Right renal pelvis (tissue), 4 donors: ENCODE measurements at regions not wholly inside any gene's neighbourhood (a gene's known extent, or its start where the extent isn't known, plus 50 kb on each side); places are given as distances from the start of the nearest gene placed in this dataset.
"Not testable (repeated sequence)": the region's sequence is repeated elsewhere in the genome, so short reads cannot be mapped to it uniquely, and the experiment has no call there.

Experiments
- DNase-seq, 4 donors: peaks; one replicate each; pipeline ENCODE4 v3.0.0-alpha.2; 2013; ENCODE audit warnings: low read depth in 4 of 4, low spot score in 3 of 4, missing footprints in 1 of 4

DNA sequence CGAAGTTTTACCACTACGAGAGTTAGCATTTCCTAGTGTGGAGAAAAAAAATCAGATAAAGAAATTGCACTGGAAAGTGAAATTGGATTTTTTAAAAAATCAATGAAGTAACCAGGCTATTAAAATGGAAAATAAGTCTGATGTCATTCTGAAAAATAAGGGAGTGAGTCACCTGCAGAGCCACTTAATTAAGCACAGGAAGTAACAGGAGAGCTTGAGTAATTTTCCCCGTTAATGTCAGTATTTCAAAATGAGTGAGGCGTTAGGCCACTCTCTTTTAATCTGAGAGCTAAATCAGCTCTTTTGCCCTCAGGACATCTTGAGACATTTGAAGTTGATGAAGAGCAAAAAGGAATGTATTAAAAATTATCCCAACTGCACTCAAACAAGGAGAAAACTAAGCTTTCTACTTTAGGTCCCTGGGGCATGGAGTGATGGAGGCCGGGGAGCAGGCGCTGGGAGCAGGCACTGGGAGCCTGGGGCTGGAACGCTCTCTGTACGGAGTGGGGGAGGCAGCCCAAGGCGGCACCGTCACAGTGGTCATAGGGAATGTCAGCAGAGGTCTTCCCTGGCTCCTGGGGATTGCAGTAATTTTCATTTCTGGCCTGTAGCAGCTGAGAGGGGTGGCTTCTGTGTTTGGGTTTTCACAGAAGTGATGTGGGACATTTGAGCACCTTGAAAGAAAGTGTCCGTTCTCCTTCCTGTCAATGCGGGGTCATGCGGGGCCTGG is 194.6 kb downstream of the BCL2L11 start:
- not testable (repeated sequence) for DNase-seq

DNA sequence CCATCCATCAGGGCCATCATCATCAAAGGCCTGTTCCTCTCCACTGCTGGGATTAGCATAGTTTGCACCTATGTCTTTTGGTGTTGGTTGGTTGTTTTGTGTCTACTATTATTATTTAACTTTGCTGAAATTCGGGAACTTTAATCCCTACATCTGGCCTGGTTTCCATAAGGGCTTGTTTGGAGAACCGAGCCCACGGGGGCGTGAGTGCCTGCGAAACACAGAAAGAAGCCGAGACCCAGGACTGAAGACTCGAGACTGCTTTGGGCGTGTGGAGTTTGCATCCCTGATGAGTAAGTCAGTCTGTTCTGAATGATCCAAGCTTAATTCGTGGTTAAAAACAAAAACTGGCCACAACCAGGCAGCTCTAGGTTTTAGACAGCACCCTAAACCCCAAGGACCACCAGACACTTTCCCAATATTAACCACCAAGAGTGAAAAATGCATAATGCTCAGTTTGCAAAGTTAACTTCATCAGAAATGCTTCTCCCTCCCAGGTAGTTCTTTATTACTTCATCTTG is 195.6 kb downstream of the BCL2L11 start:
- DNase-seq = not testable (repeated sequence)

DNA sequence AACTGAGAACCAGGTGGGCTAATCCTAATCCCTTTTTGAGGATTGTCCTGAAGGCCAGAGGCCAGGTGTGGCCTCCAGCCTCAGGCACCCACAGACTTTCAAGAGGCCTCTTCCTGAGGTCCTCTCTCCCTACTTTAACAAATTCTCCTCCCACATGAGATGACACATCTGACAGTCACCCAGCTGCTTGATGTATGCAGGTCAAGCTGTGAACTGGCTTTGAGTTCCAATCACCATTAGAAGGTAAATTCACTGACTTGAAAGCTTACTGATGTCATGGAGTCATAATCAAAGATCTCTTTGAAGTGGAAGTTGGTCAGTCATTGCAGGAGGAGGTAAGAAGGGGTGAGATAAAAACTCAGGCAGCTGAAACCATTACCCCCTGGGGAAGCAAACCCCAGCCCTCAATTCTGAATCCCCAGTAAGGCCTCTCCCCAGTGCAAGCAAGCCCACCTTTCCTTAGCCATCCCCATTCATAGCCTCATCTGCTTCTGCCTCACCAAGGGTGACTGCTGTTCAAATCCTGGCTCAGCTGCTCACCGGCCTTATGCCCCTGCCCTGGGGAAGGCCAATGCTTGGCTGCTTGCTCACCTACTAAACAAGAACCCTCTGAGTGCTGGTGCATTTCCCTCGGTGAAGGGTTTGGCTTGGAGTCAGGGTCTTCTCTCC is 196.3 kb downstream of the BCL2L11 start:
- not testable (repeated sequence) for DNase-seq

DNA sequence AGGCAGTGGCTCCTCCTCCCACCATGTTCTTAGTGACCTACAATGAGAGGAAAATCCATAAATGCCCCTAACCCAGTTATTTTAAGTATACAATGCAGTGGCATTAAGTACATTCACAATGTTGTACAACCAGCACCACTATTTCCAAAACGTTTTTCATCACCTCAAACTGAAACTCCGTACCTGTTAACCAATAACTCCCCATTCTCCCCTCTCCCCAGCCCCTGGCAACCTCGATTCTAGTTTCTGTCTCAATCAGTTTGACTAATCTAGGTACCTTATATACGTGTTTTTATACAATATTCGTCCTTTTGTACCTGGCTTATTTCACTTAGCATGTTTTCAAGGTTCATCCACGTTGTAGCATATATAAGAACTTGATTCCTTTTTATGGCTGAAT is 198.8 kb downstream of the BCL2L11 start:
- not testable (repeated sequence) for DNase-seq

DNA sequence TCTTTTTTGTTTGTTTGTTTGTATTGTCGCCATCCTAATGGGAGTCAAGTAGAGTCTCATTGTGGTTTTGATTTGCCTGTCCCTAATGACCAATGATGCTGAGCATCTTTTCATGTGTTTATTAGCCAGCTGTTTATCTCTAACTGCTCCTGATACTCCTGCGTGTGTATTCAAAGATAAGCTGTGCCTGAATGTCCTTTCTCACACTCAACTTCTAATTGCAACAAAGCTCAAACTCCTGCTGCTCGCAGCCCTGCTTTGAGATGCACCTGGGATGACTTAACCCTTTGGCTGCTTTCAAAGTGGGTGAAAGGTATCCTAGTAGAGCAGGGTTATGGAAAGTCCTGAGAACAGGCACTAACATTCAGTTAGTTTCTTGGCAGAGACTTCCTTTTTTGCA is 199.6 kb downstream of the BCL2L11 start:
- DNase-seq = not testable (repeated sequence)

DNA sequence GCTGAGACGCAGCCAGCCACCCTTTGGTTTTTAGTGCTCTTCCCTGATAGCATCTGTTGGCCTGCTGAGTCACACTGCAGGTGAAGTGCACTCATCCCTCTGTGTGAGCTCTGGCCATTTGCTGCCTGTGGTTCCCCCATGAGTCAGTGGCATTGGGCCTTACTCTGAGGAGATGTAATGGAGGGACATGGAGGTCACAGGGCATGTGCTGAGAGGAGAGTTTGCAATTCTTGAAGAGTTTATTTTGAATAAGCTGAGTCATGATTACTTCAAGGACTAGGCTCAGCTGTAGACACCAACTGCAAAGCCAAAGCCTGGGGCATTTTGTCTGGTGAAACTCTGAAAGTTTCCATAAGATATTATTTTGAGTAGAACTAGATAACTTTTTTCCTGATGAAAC is 200.3 kb downstream of the BCL2L11 start:
- not testable (repeated sequence) for DNase-seq

DNA sequence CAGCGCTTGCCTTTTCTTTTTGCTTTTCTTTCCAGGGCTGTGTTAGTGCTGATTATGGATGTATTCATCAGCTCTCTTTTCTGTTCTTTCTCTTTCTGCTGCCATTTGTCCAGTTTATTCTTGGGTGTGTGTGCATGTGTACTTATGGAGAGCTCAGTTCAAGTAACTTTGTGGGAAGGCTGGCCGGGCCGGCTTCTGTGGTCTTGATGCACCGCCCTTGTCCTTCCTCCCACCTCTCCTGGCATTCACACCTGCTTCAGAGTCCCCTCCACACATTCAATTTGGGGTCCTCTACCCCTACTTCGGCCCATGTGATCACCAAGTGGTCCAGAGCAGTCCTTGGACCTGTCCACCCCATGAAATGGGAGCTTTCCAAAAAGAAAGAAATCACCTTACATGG is 202.7 kb downstream of the BCL2L11 start:
- not testable (repeated sequence) for DNase-seq

DNA sequence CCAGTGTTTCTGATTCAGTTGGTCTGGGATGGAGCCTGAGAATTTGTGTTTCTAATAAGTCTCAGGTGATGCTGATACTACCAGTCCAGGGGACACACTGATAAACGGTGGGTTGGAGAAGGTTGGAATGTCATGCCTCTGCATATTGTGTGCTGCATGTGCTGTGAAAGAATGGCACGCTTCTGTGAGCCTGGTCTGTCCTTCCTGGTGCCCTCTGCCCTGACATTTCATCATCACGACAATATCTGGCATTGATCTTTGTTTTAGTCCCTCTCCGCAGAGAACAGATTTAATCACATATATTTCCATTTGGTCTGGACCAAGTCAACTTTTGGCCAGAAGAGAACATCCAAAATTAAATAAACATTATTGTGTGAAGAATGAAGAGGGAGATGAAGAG is 207.0 kb downstream of the BCL2L11 start:
- DNase-seq = not testable (repeated sequence)

DNA sequence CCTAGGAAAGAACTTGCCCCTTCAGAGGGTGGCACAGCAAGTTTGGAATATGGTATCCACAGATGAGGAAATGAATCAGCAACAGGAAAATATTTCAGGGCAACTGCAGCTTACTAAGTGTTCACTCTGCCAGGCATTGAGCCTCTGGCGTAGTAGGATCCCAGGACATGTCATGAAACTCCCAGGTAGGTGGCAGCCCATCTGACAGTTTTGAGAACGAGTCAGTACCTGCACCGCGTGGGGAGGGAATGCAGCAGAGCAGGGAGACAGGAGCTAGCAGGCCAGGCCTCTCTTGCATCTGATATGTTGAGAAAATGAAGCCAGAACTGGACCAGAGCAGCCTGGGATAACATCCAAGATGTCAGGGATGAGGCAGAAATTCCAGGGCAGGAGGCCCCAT is 208.6 kb downstream of the BCL2L11 start:
- not testable (repeated sequence) for DNase-seq

DNA sequence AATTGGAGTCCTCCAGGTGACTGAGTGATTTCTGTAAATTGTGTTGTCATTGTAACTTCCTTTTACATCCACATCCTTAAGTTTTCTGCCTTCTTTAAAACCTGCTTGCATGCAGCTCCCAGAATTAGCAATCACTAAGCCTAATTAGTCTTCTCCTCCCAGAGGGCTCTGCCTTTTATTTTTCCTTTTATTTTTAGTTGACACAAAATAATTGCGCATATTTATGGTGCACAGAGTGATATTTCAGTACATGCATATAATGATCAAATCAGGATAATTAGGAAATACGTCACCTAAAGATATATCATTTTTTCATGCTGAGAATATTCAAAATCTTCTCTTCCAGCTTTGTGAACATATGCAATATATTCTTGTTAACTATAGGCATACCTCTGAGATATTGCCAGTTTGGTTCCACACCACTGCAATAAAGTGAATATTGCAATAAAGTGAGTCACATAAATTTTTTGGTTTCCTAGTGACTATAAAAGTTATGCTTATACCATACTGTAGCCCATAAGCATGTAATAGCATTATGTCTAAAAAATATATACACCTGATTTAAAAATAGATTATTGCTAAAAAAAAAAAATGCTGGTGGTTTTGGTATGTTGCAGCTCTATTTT is 210.5 kb downstream of the BCL2L11 start:
- DNase-seq = not testable (repeated sequence)

DNA sequence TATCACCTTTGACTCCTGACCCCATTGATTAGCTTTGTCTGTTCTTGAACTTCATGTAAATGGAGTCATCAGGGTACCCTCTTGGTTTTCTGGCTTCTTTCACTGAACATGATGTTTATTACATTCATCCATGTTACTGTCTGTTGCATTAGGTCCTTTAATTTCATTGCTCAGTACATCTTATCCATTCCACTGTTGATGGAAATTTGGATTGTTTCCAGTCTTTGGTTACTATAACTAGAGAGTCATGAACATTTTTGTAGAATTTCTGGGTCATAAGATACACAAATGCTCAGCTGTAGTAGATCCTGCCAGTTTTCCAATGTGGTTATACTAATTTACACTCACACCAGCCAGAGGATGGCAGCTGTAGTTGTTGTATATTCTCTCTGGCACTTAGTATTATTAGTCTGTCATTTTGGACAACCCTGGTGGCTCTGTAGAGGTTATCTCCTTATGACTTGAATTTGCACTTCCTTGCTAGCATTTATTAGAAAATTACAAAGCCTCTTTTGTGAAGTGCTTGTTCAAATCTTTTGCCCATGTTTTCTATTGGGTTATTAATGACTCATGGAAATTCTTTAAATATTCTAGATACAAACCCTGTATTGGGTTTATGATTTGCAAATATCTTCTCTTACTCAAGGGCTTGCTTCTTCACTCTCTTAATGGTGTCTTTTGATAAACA is 214.7 kb downstream of the BCL2L11 start:
- DNase-seq = not testable (repeated sequence)

DNA sequence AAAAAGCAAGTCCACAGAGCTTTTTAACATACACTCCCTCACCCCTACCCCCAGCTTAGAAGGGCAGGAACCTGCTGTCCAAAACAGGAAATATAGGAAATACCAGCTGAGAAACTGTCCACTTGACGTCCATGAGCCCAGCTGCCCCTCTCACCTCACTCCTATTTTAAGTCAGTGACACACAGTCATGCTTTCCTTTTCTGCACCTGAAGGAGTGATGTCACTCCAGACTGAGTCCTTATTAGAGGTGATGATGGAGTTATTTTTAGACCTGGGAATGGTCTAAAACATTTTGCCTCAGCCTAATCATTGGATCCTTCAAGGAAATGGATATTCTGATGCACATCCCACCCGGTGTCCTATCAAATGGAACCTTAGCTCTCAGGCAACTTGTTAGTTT is 217.8 kb downstream of the BCL2L11 start:
- DNase-seq = not testable (repeated sequence)

DNA sequence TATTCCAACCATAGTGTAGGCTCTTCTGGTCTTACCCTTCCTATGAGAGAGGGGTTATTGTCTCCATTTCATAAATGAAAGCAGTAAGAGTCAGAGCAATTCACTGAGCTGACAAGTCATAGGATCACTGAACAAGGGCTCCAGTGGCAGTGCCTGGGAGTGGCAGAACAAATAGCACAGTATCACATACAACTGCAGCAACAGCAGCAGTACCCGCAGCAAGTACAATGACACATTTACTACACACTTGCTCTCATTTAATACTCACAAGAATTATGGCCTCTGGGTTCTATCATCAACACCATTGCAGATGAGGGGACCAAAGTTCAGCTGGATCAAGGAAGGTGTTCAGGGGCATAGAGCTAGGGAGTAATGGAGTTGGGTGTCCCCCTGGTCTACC is 218.8 kb downstream of the BCL2L11 start:
- DNase-seq = not testable (repeated sequence)

DNA sequence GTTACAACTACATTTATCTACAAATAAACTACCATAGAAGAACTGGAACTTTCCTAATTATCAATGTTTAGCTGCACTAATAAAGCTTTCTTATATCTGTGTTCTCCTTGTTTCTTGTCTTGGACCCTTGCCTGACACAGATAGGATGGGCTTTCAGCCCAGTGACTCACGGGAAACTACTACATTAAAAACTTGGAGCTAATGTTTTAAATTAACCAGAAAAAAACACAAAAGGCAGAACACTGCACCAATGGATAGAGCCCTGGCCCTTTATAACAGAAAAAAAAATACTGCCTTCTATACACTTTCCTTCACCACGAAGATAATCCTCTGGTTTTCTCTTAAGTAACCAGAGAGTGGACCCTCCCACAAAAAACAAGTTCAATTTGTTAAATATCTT is 223.9 kb downstream of the BCL2L11 start:
- not testable (repeated sequence) for DNase-seq

DNA sequence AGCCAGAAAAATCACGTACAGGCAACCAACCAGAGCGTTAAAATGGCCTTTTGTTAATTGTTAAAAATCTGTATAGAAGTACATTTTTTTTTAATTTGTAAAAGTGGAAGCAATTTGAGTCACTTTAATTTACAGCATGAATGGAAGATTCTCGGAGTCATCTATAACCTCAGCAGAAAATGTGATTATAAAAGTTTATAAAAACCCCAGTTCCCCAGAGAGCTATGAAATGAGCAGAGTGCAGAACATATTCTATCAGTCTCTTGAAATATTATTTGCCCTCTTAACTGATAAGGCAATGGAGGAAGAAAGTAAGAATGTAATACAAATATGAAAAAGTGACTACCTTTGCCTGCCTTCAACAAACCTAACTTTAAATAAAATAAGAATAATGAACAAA is 224.7 kb downstream of the BCL2L11 start:
- not testable (repeated sequence) for DNase-seq

DNA sequence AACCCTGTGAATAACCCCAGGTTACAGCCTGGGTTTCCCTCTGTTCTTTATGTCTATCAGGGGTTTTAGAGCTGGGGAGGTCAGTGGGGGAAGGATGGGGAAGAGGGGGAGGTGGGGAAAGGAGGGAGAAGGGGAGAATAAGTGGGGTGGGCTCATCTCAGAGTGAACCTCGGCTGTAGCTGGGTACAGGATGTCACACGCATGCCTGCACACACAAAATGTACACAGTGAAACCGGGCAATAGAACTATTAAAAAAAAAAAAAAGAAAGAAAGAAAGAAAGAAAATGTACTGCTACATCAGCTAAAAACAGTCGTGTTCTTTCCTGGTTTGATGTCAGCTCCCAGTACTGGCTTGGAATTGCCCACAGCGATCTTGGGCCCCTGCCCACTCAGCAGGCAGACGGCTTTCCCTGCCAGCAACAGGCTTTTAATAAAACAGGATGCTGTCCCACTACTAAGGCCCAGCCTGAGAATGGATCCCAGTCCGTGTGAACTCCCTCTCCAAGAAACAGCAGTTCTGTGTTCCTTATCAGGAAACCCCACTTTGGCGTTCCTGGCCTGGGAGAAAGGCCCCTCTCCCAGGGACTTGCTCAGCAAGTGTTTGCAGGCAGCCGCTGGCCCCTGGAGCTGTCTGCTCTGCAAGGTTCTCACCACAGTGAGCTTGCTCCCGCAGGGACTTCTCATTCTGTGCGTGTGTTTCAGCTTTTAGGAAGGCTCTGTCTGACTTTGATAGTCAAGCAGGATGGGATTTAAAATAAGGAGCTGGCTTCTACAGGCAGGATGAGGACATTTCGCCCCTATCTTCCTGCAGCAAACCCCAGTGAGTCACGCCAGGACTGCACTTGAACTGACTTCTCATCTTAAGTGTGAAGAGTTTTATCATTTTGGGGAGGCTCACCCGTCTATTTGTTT is 225.6 kb downstream of the BCL2L11 start:
- not testable (repeated sequence) for DNase-seq

DNA sequence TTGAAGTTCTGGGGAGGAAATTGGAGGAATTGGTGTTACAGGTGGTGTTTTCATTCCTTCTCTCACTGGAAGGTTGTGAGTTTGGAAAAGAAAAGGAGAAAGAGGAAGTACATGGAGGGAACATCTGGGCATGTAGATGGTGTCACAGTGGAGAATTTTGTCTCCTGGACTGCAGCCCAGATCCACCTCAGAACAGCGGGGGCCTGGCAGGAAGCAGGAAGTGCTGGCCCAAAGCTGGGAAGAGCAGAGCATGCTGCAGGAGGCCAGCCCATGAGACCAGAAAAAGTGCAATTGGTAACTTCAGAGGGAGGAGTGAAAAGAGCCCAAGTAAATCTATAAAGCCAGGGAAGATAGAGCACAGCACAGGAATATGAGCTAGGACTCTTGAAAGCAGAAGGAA is 227.0 kb downstream of the BCL2L11 start:
- DNase-seq = not testable (repeated sequence)

DNA sequence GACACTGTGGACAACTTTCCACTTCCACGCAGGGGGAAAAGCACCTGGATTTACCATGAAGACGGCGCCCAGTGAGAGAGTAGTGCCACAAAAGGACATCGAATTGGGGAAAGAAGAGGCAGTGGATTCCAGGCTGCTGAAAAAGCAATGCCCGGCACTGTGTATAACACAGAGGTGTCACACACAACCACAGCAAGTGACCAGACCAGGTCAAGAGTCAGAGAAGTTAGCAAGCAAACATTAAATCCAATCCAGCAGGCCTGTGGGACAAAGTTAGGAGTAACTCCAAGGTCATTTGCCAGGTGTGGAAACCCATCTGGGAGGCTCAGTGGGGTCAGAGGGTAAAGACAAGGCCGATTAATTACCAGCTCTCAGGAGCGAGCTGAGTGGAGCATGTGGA is 227.6 kb downstream of the BCL2L11 start:
- DNase-seq = not testable (repeated sequence)

DNA sequence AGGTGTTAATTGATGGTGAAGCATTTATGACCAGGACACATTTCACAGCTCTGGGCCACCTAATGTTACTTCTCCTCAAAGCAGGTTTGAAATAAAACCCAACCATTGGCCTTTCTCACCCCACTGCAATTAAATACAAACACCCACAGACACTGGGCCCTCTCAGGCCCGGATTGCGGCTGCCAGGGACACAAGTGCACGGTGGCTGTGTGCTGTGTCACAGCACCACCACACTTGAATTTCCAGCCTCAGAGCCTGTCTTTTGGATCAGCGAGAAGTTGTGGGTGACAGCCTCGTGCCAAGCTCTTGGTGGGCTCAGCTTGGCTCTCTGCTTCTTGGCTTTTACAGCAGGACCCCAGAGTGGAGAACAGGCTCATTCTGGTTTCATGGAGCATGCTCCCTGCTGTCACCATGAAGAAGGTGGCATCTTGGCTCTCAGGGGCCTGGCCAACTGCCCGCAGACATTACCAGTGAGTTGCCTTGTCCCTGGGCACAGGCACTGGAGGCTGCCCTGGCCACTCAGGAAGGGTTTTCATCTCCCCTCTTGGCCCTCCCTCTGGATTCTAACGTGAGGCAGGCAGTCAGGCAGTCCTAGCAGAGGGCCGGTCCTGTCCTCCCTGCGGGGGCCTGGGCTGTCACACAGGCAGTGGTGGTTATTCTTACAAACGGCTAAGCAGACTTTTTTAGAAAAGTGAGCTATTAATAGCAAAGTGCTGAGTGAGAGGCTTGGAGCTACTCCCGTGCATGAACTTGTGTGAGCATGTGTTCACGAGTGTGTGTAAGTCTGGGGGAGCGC is 234.5 kb downstream of the BCL2L11 start:
- not testable (repeated sequence) for DNase-seq
